Endometrium (tissue), 2 donors: ENCODE measurements at regions not wholly inside any gene's neighbourhood (a gene's known extent, or its start where the extent isn't known, plus 50 kb on each side); places are given as distances from the start of the nearest gene placed in this dataset.
"Not testable (repeated sequence)": the region's sequence is repeated elsewhere in the genome, so short reads cannot be mapped to it uniquely, and the experiment has no call there.

Experiments
- FAIRE-seq: peaks from 2 replicates; lab custom pipeline; 2012; peaks lifted over from hg19 to GRCh38; lab: Jason Lieb, UNC
- donor health status: control.
- donor health status: control.

GRCh38 chr1:100628631-100629081, 90.7 kb downstream of the GPR88 start:
- no peak for FAIRE-seq

GRCh38 chr1:100629391-100629790, 90.2 kb upstream of the VCAM1 start:
- FAIRE-seq = no peak

GRCh38 chr1:100631015-100631551, 88.5 kb upstream of the VCAM1 start:
- no peak for FAIRE-seq

- FAIRE-seq = no peak
Measured at GRCh38 chr1:100642826-100643225, 76.7 kb upstream of the VCAM1 start.

- FAIRE-seq = peak; percentile 87
Measured at GRCh38 chr1:100643471-100644196, 75.9 kb upstream of the VCAM1 start.

- FAIRE-seq = no peak
Measured at GRCh38 chr1:100646001-100646400, 73.5 kb upstream of the VCAM1 start.

GRCh38 chr1:100649146-100649545, 70.4 kb upstream of the VCAM1 start:
- no peak for FAIRE-seq

- FAIRE-seq = no peak
Measured at GRCh38 chr1:100657876-100658715, 61.4 kb upstream of the VCAM1 start.

GRCh38 chr1:100658716-100659026, 60.9 kb upstream of the VCAM1 start:
- no peak for FAIRE-seq

- FAIRE-seq = no peak
Measured at GRCh38 chr1:100661176-100661575, 58.4 kb upstream of the VCAM1 start.

- FAIRE-seq = not testable (repeated sequence)
Measured at GRCh38 chr1:100668494-100668893, 51.0 kb upstream of the VCAM1 start.
